Myocyte (in vitro differentiated cells): ENCODE measurements at regions not wholly inside any gene's neighbourhood (a gene's known extent, or its start where the extent isn't known, plus 50 kb on each side); places are given as distances from the start of the nearest gene placed in this dataset.

ENCODE experiments used
- DNase-seq: peaks from one replicate; pipeline ENCODE4 v3.0.0-alpha.2; 2012; ENCODE audit warnings: low read depth

GRCh38 chr20:54708229-54708628 lies 232.8 kb downstream of the DOK5 start:
- DNase-seq = no peak

- no peak for DNase-seq
These were observed 232.4 kb downstream of the DOK5 start for GRCh38 chr20:54707801-54708200.

- no peak for DNase-seq
These were observed 231.2 kb downstream of the DOK5 start for GRCh38 chr20:54706581-54706980.

- no peak for DNase-seq
These were observed 228.7 kb downstream of the DOK5 start for GRCh38 chr20:54704032-54704635.
